Stimulated activated CD4-positive, alpha-beta T cell treated with anti-CD3 and anti-CD28 coated beads, TNF-alpha, amount 100 ng/mL, for 1 hour (primary cell): ENCODE measurements at regions not wholly inside any gene's neighbourhood (a gene's known extent, or its start where the extent isn't known, plus 50 kb on each side); places are given as distances from the start of the nearest gene placed in this dataset.

ENCODE experiments used
- DNase-seq, 3 donors: peaks; one replicate each; pipeline ENCODE4 v3.0.0-alpha.2; 2020; ENCODE audit warnings: low read depth in 3 of 3, low spot score in 1 of 3

GRCh38 chr2:205937211-205937610 lies 148.8 kb downstream of the INO80D start:
- DNase-seq: no peak

- no peak for DNase-seq
These were observed 149.5 kb downstream of the INO80D start for GRCh38 chr2:205936446-205936845.

- no peak for DNase-seq
These were observed 151.5 kb downstream of the INO80D start for GRCh38 chr2:205934443-205934842.

- no peak for DNase-seq
These were observed 153.1 kb downstream of the INO80D start for GRCh38 chr2:205932861-205933260.

GRCh38 chr2:205931388-205931787 lies 154.6 kb downstream of the INO80D start:
- no peak for DNase-seq

- no peak for DNase-seq
These were observed 155.8 kb downstream of the INO80D start for GRCh38 chr2:205930209-205930608.

- DNase-seq: no peak
These were observed 156.6 kb downstream of the INO80D start for GRCh38 chr2:205929246-205929942.

- peak; percentile 20 to 64 (median 24) for DNase-seq
These were observed 160.3 kb downstream of the INO80D start for GRCh38 chr2:205925373-205926337.

GRCh38 chr2:205924676-205925075 lies 161.3 kb downstream of the INO80D start:
- no peak for DNase-seq

GRCh38 chr2:205915130-205915524 lies 170.8 kb downstream of the INO80D start:
- DNase-seq: no peak

- DNase-seq: no peak
These were observed 171.5 kb downstream of the INO80D start for GRCh38 chr2:205914213-205915129.

GRCh38 chr2:205913668-205914067 lies 172.3 kb downstream of the INO80D start:
- DNase-seq: no peak

GRCh38 chr2:205911306-205911705 lies 174.7 kb downstream of the INO80D start:
- no peak for DNase-seq

GRCh38 chr2:205909184-205909572 lies 176.8 kb downstream of the INO80D start:
- DNase-seq: no peak

- DNase-seq: no peak
These were observed 177.5 kb downstream of the INO80D start for GRCh38 chr2:205908212-205909183.

GRCh38 chr2:205906419-205906818 lies 179.6 kb downstream of the INO80D start:
- DNase-seq: no peak

GRCh38 chr2:205905576-205905975 lies 180.4 kb downstream of the INO80D start:
- DNase-seq: no peak

GRCh38 chr2:205904873-205905272 lies 181.1 kb downstream of the INO80D start:
- DNase-seq: no peak

GRCh38 chr2:205903549-205904129 lies 182.3 kb downstream of the INO80D start:
- no peak for DNase-seq

GRCh38 chr2:205902900-205903237 lies 183.1 kb downstream of the INO80D start:
- no peak for DNase-seq
